ENCODE measurements at regions not wholly inside any gene's neighbourhood (a gene's known extent, or its start where the extent isn't known, plus 50 kb on each side); places are given as distances from the start of the nearest gene placed in this dataset.
A peak's percentile ranks its signal among the peaks of the same experiment; 100 is the strongest.

- DNase-seq (ENCODE audit: low read depth) = no peak
- H3K4me3 ChIP-seq (ENCODE audit: low read depth, low read length) = no peak overlapping the region
- no peak for TF ChIP-seq CTCF (IDR thresholded peaks at IDR 0.05; ENCODE audit: low read depth, low read length, missing control alignments)
These were observed 135.0 kb upstream of the PROKR2 start for GRCh38 chr20:5451643-5452210.

- peak; percentile 90 for TF ChIP-seq CTCF (IDR thresholded peaks at IDR 0.05; ENCODE audit: low read depth, low read length, missing control alignments)
- H3K4me3 ChIP-seq (ENCODE audit: low read depth, low read length) = no peak overlapping the region
- peak; percentile 12 for DNase-seq (ENCODE audit: low read depth)
These were observed 131.8 kb upstream of the PROKR2 start for GRCh38 chr20:5448449-5449118.

- DNase-seq (ENCODE audit: low read depth) = no peak
- no peak for TF ChIP-seq CTCF (IDR thresholded peaks at IDR 0.05; ENCODE audit: low read depth, low read length, missing control alignments)
- H3K4me3 ChIP-seq (ENCODE audit: low read depth, low read length) = no peak overlapping the region
These were observed 130.4 kb upstream of the PROKR2 start for GRCh38 chr20:5447188-5447587.

- H3K4me3 ChIP-seq (ENCODE audit: low read depth, low read length) = no peak overlapping the region
- DNase-seq (ENCODE audit: low read depth) = no peak
- TF ChIP-seq CTCF (IDR thresholded peaks at IDR 0.05; ENCODE audit: low read depth, low read length, missing control alignments) = no peak
These were observed 128.9 kb upstream of the PROKR2 start for GRCh38 chr20:5445611-5446010.

GRCh38 chr20:5442101-5442500, 125.3 kb upstream of the PROKR2 start:
- no peak for DNase-seq (ENCODE audit: low read depth)
- no peak overlapping the region for H3K4me3 ChIP-seq (ENCODE audit: low read depth, low read length)
- TF ChIP-seq CTCF (IDR thresholded peaks at IDR 0.05; ENCODE audit: low read depth, low read length, missing control alignments) = no peak

- TF ChIP-seq CTCF (IDR thresholded peaks at IDR 0.05; ENCODE audit: low read depth, low read length, missing control alignments) = no peak
- no peak for DNase-seq (ENCODE audit: low read depth)
- H3K4me3 ChIP-seq (ENCODE audit: low read depth, low read length) = no peak overlapping the region
These were observed 117.4 kb upstream of the PROKR2 start for GRCh38 chr20:5434116-5434515.

GRCh38 chr20:5433352-5433751, 116.6 kb upstream of the PROKR2 start:
- no peak for TF ChIP-seq CTCF (IDR thresholded peaks at IDR 0.05; ENCODE audit: low read depth, low read length, missing control alignments)
- no peak for DNase-seq (ENCODE audit: low read depth)
- H3K4me3 ChIP-seq (ENCODE audit: low read depth, low read length) = no peak overlapping the region
